Mesodermal cell (in vitro differentiated cells): ENCODE measurements at regions not wholly inside any gene's neighbourhood (a gene's known extent, or its start where the extent isn't known, plus 50 kb on each side); places are given as distances from the start of the nearest gene placed in this dataset.

Source experiments
- H3K27ac ChIP-seq: 2 replicates; pipeline ENCODE4 v1.7.0; 2013; ENCODE audit warnings: mild to moderate bottlenecking, low read depth, low read length, moderate library complexity; ENCODE audit not compliant: severe bottlenecking
- H3K36me3 ChIP-seq: 2 replicates; pipeline ENCODE4 v1.7.1; 2013; ENCODE audit warnings: mild to moderate bottlenecking, low read length, moderate library complexity; ENCODE audit not compliant: control insufficient read depth, insufficient read depth
- H3K4me1 ChIP-seq: one replicate; pipeline ENCODE4 v1.7.1; 2013; ENCODE audit warnings: mild to moderate bottlenecking, low read length; ENCODE audit not compliant: insufficient read depth, control insufficient read depth, poor library complexity, severe bottlenecking
- H3K4me3 ChIP-seq: 2 replicates; pipeline ENCODE4 v1.7.0; 2013; ENCODE audit warnings: low read length, control low read depth, mild to moderate bottlenecking; ENCODE audit not compliant: insufficient read depth, poor library complexity, severe bottlenecking; ENCODE audit errors: extremely low read depth
- H3K9me3 ChIP-seq: 2 replicates; pipeline ENCODE4 v1.7.1; 2013; ENCODE audit warnings: mild to moderate bottlenecking, low read length, moderate library complexity; ENCODE audit not compliant: control insufficient read depth
- WGBS, 2 experiments: methylation state at CpG; one replicate each; pipeline ENCODE4 v1.1.5; 2013; ENCODE audit warnings: missing lambda C conversion rate in 2 of 2; ENCODE audit not compliant: insufficient coverage in 2 of 2; 5-methylcytosine and 5-hydroxymethylcytosine counted together

- Histone ChIP-seq H3K4me3 (no peak overlapping the region), H3K27ac (no peak overlapping the region), H3K36me3 (no peaks in the 10 kb centered on the region), H3K9me3 (no peaks in the 10 kb centered on the region), H3K4me1 (no peaks in the 10 kb centered on the region)
- 95 to 96% methylated on average over 3 to 4 of the region's 4 CpGs for WGBS, 2 experiments
These were observed 169.7 kb upstream of the IRX6 start for GRCh38 chr16:55154262-55154661.

- no peaks in the 10 kb centered on the region for H3K4me1 ChIP-seq
- H3K27ac ChIP-seq = no peak overlapping the region
- no peak overlapping the region for H3K4me3 ChIP-seq
- no peaks in the 10 kb centered on the region for H3K36me3 ChIP-seq
- H3K9me3 ChIP-seq = no peaks in the 10 kb centered on the region
These were observed 169.0 kb upstream of the IRX6 start for GRCh38 chr16:55154956-55155355.

GRCh38 chr16:55155815-55156214 is 168.2 kb upstream of the IRX6 start:
- Histone ChIP-seq H3K4me3 (no peak overlapping the region), H3K27ac (no peak overlapping the region), H3K36me3 (no peaks in the 10 kb centered on the region), H3K4me1 (no peaks in the 10 kb centered on the region), H3K9me3 (no peaks in the 10 kb centered on the region)
- WGBS, 2 experiments = 87 to 90% methylated on average over 6 to 7 of the region's 9 CpGs

GRCh38 chr16:55169780-55170179 is 154.2 kb upstream of the IRX6 start:
- Histone ChIP-seq H3K9me3 (no peaks in the 10 kb centered on the region), H3K4me1 (no peaks in the 10 kb centered on the region), H3K4me3 (no peak overlapping the region), H3K36me3 (no peaks in the 10 kb centered on the region), H3K27ac (no peak overlapping the region)
- WGBS, 2 experiments = 91 to 96% methylated on average over 6 to 8 of the region's 9 CpGs

DNA sequence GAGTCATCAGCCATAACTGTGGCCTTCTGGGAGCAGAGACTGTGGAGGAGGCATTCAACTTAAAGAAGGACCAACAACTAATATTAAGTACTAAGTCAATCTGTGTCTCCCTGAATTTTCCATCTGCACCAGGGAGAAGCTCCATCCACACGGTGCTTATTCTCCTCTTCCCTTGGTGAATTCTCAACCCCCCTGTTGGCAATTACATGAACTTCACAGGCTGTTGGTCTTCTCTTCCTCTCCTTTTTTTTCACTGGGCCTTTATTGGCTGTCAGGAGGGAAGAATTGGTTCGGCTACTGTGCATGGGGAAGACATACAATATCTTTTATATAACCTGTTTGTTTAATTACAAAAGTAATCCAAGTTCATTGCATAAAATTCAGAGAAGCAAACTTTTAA is 152.8 kb upstream of the IRX6 start:
- WGBS, 2 experiments = 56 to 61% methylated on average over 1 of the region's 2 CpGs
- Histone ChIP-seq H3K4me1 (no peaks in the 10 kb centered on the region), H3K36me3 (no peaks in the 10 kb centered on the region), H3K9me3 (no peaks in the 10 kb centered on the region), H3K27ac (no peak overlapping the region), H3K4me3 (no peak overlapping the region)

- Histone ChIP-seq H3K9me3 (no peaks in the 10 kb centered on the region), H3K36me3 (no peaks in the 10 kb centered on the region), H3K4me3 (no peak overlapping the region), H3K27ac (no peak overlapping the region), H3K4me1 (no peaks in the 10 kb centered on the region)
- 86 to 100% methylated on average over 5 to 6 of the region's 6 CpGs for WGBS, 2 experiments
These were observed 148.6 kb upstream of the IRX6 start for GRCh38 chr16:55175389-55175788.

GRCh38 chr16:55176901-55177300 is 147.1 kb upstream of the IRX6 start:
- no peaks in the 10 kb centered on the region for H3K36me3 ChIP-seq
- no peaks in the 10 kb centered on the region for H3K9me3 ChIP-seq
- H3K4me1 ChIP-seq = no peaks in the 10 kb centered on the region
- no peak overlapping the region for H3K4me3 ChIP-seq
- no peak overlapping the region for H3K27ac ChIP-seq
- WGBS, 2 experiments = 87 to 92% methylated on average over 3 of the region's 3 CpGs

- H3K36me3 ChIP-seq = no peaks in the 10 kb centered on the region
- no peak overlapping the region for H3K27ac ChIP-seq
- peaks cover 16% of the 10 kb centered on the region for H3K4me1 ChIP-seq
- no peak overlapping the region for H3K4me3 ChIP-seq
- H3K9me3 ChIP-seq = no peaks in the 10 kb centered on the region
- WGBS, 2 experiments = no CpG with 5 or more reads among the region's 1 CpG
These were observed 144.6 kb upstream of the IRX6 start for GRCh38 chr16:55179411-55179810.

- WGBS, 2 experiments = 84 to 86% methylated on average over 12 to 13 of the region's 15 CpGs
- H3K9me3 ChIP-seq = no peaks in the 10 kb centered on the region
- H3K27ac ChIP-seq = no peak overlapping the region
- H3K36me3 ChIP-seq = no peaks in the 10 kb centered on the region
- H3K4me3 ChIP-seq = no peak overlapping the region
- peaks cover 16% of the 10 kb centered on the region for H3K4me1 ChIP-seq
These were observed 144.0 kb upstream of the IRX6 start for GRCh38 chr16:55179852-55180585.

GRCh38 chr16:55184052-55184451 is 140.0 kb upstream of the IRX6 start:
- no peaks in the 10 kb centered on the region for H3K36me3 ChIP-seq
- no peak overlapping the region for H3K4me3 ChIP-seq
- H3K4me1 ChIP-seq = peaks cover 16% of the 10 kb centered on the region
- H3K27ac ChIP-seq = no peak overlapping the region
- no peaks in the 10 kb centered on the region for H3K9me3 ChIP-seq

DNA sequence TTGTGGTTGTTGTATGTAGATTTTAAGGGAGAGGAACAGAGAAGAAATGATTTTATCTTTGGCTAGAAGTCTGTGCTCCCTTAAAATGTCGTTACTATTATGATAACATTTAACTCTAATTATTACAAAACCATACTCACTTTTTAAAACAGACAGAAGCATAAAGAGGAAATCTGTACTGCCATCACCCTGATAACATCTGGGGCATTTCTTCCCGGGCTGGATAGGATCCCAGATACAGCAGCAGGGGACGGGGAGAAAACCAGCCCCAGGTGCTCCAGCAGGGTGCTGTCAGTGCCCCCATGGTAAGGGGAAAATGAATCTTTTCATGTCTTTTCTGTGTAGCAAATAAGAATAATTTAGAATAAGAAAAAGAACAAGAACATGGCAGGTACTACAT is 139.4 kb upstream of the IRX6 start:
- WGBS, 2 experiments = 40 to 67% methylated on average over 1 to 2 of the region's 3 CpGs

More for the DNA sequence above, 139.4 kb upstream of the IRX6 start:
- Histone ChIP-seq H3K9me3 (no peaks in the 10 kb centered on the region), H3K4me1 (peaks cover 16% of the 10 kb centered on the region), H3K27ac (no peak overlapping the region), H3K4me3 (no peak overlapping the region), H3K36me3 (no peaks in the 10 kb centered on the region)
